SH-SY5Y (cell line): ENCODE measurements at regions not wholly inside any gene's neighbourhood (a gene's known extent, or its start where the extent isn't known, plus 50 kb on each side); places are given as distances from the start of the nearest gene placed in this dataset.

Source experiments
- GATA2 ChIP-seq: IDR thresholded peaks from 2 replicates; pipeline ENCODE4 v1.6.1; 2011; ENCODE audit warnings: mild to moderate bottlenecking, low read depth, low read length
- GATA3 ChIP-seq: IDR thresholded peaks from 2 replicates; pipeline ENCODE4 v1.6.1; 2011; ENCODE audit warnings: low read depth, mild to moderate bottlenecking, low read length, moderate library complexity

DNA sequence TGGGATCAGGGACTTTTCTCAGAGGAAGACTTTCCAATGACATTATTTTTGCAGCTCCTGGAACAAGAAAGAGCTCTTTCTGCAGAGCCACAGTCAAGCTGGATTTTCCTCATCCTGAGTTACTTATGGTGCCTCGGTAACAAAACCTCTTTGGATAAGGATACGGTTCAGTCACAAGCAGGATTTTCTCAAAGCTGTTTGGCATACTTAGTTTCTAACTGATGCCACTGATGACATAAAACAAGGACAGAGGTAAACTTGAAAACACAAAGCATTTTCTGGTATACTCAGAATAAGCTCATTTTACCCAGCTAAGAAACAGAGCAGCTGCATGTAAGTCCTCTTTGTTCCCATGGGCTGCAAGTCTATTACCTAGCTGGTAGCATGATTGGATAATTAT lies 340.9 kb upstream of the MEOX2 start:
- TF ChIP-seq GATA2 (no peak), GATA3 (no peak)
